ENCODE measurements at regions not wholly inside any gene's neighbourhood (a gene's known extent, or its start where the extent isn't known, plus 50 kb on each side); places are given as distances from the start of the nearest gene placed in this dataset.
A peak's percentile ranks its signal among the peaks of the same experiment; 100 is the strongest.

DNA sequence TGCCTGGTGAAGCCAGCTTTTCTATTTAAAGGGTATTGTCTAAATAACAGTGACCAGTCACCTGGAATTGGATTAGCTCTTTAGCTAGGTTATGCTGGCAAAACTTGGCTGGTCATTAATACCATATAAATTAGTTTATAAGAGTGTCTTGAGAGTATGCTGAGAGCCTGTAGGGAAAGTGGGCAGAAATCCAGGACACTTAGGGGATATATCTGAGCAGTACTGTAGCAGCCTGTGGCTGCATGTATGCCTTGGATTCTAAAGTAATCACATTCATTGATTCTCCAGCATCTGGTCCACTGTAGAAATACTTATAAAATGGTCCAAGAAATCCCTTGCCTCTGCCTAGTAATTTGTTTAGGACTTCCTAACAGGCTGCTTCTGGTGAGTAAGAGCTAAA lies 288.9 kb upstream of the DMAC1 start:
- no peak for DNase-seq (ENCODE audit: low spot score)

DNA sequence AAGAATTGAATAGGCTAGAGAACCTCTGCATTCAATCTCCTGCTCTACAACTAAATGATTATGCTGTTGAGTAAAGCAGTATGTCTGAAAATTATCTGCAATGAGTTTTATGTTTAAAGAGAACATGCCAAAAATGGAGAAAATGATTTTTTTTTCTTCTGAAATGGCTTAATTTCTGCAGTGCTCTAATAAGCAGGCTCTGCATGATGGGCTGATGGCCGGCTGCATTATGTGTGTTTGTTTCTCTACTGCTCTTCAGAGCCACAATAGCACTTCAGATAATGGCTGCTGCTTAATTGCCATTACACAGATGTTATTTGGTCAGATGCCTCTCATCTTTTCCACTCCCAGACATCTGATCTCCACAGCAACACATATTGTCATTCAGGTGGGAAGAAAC lies 286.4 kb upstream of the DMAC1 start:
- DNase-seq (ENCODE audit: low spot score) = no peak

DNA sequence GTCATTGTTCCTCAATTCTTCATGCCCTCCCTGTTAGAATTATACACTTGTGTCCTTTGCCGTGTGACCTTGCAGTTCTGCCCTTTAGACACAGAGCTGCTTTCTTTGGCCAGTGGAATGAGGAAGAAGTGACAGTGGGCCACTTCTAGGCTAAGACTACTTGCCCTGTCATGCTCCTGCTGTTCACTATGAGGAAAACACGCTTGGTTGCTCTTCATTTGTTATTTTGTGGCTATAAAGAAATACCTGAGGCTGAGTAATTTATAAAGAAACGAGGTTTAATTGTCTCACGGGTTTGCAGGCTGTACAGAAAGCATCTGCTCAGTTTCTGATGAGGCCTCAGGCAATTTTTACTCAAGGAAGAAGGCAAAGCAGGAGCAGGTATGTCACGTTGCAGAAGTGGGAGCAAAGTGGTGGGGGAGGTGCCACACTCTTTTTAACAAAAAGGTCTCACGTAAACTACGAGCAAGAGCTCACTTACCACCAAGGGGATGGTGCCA lies 279.1 kb upstream of the DMAC1 start:
- no peak for DNase-seq (ENCODE audit: low spot score)

DNA sequence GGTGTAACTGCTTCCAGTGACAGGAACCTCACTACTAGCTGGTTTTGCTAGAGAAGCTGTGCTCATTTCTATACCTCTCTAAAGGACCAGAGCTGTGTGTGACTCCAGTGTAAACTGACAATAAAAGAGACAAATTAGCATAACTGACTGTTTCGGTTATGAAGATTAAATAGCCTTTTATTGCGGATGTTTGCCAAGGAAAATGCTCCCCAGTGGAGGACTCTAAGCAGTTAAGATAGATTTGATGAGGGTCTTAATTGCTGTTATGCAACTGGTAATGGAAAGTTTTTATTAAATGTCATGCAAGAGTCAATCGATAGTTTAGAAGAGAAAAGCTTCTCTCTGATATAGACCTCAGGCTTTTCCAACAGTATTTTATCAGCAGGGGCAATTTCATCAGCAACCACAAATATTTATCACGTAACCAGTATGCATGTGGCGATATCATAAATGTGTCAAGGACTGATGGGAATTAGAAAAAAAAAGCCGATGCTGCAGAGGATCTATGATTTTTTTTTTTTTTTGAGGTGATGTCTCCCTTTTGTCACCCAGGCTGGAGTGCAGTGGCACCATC lies 275.2 kb upstream of the DMAC1 start:
- no peak for DNase-seq (ENCODE audit: low spot score)

DNA sequence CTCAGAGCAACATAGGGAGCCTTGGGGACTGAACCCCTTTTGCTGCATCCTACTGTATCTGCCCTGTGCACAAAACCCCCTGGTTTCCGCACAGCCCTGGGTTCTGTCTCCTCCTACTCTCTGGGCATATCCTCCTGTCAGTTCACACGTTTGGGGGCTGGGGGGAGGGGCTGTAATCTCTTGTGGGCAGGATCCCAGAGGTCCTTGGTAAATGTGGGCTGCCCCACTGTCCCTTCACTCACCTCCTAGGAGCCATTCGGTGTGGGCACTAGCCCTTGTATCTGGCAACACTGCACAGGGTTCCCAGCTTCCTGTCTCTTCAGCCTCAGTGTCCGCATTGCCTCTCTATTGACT lies 271.8 kb upstream of the DMAC1 start:
- DNase-seq (ENCODE audit: low spot score) = no peak

DNA sequence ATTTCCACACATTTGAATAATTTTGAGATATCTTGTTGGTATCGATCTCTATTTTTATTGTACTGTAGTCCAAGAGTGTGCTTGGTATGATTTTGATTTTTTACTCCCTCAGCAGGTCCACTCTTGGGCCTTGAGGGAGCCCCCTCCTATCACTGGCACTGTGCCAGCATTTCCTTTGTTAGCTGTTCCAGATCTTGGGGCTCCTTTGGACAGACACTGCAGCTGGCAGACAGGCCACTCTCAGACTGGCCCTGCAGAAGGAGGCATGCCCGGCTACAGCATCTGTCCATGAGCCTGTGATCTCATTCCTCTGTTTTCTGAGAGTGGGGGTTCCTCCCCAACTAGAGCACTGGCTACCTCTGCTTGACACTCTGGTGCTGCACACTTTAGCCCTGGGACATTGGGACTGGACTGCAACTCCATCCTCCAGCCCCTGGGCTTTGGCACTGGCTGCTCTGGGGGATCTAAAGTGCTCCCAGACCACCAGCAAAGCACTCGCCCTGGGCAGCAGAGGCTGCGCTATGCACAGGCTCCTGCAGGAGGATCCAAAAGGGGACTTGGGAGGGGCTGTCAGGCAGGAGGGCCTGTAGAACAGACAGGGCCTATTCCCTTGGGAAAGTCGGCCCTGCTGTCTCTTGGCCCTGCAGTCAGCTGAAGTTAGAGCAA lies 271.3 kb upstream of the DMAC1 start:
- DNase-seq (ENCODE audit: low spot score) = no peak

DNA sequence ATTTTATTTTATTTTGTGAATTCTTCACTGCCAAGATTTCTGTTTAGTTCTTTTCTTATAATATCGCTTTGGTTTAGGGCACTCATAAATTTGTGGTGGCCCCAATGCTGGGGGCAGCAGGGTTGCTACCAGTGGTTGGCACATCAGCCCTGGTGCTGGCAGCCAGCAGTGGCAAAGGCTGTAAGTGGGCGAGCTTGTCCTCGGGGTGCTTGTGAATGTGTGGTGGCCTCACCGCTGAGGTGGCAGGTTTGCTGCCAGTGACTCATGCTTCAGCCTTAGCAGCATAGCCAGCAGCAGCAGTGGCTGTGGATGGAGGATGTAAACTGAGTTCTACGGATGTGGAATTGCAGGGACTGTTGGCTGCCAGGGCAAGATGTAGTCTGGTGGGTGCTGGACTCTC lies 262.9 kb upstream of the DMAC1 start:
- DNase-seq (ENCODE audit: low spot score) = peak; percentile 1

DNA sequence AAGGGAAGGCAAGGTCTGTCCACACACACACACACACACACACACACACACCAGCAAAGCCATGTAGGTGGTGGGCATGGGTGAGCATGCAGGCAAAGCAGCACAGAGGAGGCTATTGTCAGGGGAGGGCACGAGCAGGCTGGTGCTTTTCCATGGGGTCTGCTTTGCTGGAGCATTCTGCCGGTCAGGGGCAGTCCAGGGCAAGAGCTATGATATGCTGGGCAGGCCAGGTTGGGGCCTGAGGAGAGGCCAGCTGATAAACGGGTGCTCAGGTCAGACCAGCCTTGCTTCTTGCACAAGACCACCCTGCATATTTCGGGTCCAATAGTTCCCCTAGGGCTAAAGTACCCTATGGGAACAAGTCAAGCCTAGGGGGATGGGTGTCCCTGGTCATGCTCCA lies 253.9 kb upstream of the DMAC1 start:
- DNase-seq (ENCODE audit: low spot score) = no peak

DNA sequence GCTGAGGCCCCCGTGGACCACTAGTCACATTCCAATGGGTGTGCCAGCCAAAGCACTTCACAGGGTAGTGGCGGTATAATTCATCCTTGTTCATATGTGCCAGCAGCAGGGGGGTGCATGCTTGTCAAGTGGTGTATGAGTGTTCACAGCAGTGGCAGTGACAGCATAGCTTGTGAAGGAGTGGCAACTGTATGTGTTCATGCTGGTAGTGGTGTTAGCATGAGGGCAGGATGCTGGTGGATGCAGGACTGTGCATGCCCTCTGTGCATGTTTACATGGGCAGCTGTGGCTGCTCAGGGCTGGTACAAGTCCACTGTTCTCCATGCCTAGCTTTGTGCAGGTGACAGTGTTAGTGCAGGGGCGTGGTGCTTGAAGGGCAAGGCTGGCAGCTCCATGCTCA lies 253.4 kb upstream of the DMAC1 start:
- DNase-seq (ENCODE audit: low spot score) = no peak

DNA sequence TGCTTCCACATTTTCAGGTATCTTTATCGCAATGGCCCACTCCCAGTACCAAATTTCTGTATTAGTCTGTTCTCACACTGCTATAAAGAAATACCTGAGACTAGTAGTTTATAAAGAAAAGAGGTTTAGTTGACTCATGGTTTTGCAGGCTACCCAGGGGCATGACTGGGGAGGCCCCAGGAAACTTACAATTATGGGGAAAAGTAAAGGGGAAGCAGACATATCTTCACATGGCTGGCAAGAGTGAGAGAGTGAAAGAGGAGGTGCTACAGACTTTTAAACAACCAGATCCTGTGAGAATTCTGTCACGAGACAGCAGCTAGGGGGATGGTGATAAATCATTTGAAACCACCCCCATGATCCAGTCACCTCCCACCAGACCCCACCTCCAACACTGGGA lies 238.2 kb upstream of the DMAC1 start:
- no peak for DNase-seq (ENCODE audit: low spot score)

DNA sequence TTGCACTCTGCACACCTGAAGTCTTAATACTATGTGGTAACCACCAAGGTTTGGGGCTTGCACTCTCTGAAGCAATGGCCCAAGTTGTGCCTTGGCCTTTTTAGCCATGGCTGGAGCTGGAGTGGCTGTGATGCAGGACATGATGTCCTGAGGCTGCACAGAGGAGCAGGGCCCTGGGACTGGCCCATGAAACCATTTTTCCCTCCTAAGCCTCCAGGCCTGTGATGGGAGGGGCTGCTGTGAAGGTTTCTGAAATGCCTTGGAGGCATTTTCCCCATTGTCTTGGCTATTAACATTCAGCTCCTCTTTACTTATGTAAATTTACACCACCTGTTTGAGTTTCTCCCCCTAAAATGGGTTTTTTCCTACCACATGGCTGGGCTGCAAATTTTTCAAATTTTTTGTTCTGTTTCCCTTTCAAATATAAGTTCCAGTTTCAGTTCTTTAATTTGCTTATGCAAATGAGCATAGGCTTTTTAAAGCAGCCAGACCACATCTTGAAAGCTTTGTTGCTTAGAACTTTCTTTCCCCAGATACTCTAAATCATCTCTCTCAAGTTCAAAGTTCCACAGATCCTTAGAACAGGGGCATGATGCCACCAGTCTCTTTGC lies 237.4 kb upstream of the DMAC1 start:
- no peak for DNase-seq (ENCODE audit: low spot score)

DNA sequence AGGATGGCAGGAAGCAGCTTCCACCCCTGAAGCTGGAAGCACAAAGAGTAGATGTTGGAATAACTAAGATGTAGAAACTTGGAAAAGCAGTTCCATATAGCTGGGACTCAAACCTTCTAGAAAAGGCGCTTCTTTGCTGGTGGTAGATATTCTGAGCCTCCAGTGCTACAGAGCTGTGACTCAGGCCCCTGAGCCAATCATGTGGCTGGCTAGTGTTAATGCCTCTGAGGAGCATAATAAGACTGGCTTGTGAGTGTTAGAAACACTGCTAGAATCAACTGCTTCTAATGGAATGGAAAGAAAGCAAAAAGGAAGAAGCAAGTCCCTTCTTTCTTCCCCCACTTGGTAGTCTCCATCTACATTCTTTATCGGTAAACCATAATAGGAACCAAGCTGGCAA lies 234.2 kb upstream of the DMAC1 start:
- DNase-seq (ENCODE audit: low spot score) = no peak

DNA sequence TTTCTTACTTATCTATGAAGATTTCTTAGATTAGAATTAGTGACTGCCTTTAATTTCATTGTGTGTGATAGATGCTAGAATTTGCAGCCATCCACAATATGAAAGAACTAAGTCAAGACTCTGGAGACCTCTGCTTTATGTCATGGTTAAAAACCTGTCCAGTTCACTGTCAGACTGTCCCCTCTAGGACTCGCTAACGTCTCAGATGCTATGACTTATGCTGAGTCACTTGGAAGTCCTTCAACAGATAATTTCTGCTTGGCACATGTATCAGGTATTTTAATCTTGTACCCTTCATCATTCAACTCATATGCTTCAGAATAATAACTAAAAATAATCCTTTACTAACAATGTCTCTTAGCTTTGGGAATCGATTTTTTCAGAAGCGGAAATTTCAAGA lies 230.5 kb upstream of the DMAC1 start:
- DNase-seq (ENCODE audit: low spot score) = no peak

DNA sequence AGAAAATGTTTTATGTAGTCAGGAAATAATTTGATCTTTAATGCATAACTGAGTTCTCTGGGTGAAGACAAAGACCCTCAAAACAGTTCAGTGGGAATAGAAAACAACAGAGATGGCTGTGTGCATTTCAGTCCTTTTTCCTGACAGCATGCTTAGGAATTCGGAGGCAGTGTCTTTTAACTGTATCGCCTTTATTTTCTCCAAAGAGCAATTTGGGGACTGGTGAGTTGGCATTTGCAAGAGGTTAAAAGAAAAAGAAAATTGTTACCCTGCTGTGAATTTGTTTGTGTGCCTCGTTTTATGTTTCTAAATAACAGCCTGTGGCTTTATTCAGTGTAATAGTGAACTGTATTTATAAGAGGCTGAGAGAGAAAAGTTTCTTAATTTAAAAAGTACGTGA lies 227.8 kb upstream of the DMAC1 start:
- DNase-seq (ENCODE audit: low spot score) = no peak

DNA sequence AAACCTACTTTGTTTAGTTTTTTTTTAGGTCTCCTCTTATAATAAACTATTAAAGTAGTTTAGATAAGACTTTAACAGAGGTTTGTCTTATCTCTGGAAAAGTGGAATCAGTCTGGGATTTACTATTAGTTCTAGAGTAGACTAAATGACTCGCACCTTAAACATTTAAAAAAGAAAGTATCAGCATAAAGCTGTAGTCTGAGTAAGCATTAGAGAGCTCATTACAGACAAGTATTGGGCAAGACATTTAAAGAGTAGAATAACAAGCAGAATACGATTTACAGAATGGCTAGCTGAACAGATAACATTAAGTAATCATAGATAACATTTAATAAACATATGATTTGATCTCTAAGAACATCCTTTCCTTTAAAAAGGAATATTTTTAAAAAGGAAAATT lies 226.0 kb upstream of the DMAC1 start:
- no peak for DNase-seq (ENCODE audit: low spot score)

DNA sequence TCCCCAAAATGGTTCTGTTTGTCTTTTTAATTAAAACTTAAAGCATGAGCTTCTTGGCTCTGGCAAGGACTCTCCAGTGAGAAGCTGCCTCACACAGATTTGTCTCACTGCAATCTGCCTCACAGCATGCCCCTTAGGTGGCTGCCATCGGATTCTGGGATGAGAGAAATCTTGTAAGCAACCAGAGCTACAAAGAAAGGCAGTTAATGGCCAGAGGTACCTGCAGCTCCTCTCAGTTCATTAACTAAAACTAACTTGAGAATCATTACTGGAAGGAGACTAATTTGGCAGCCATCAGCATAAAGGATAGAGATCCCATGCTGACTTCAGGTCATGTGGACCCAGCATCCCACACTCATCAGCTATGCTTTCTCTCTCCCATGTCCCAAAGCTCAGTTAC lies 220.6 kb upstream of the DMAC1 start:
- no peak for DNase-seq (ENCODE audit: low spot score)

DNA sequence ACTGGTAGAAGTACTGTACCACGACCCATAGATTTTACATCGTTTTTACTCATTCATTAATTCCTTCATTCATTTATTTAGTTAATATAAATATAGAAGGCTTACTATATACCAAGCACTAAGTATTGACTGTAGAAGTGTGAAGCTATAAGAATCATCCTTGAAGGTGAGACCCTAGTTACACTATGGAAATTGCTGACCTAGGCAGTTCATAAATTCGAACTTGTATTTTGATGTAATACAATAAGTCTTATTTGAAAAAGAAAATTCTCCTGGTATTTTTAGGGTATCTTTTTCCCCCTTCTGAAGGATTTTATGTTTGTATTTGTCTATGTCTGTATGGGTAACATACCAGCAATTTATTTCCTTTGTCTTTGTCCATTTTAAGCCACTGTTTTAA lies 220.1 kb upstream of the DMAC1 start:
- DNase-seq (ENCODE audit: low spot score) = no peak

DNA sequence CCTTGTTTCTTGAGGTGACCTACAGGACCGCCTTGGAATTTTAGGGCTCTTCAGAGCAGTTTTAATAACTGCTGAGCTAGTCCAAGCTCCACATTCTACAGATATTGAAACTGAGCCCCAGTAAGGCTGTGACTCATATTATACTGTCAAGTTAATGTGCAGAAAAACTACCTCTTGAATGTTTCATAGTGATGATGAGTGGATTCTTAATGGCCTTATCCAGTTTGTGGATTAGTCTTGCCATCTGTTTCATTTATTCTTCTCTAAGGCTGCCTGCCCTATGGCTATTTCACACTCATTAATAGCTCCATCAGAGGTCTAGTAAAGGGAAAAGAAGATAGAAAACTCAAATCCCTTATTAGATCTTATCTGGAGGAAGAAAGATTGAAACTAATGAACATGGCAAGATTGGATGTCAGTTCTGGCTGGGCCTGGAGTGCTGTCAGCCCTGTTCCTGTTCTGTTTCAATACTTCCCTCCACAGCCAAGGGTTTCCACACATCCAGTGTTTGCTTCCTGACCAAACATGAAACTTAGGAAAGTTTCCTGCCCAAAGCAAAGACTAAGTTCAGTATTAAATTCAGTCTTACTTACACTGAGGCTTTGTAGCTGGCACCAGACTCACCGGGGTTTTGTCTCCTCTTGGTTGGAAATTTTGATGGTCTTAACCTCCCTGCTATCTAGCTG lies 215.6 kb upstream of the DMAC1 start:
- no peak for DNase-seq (ENCODE audit: low spot score)

DNA sequence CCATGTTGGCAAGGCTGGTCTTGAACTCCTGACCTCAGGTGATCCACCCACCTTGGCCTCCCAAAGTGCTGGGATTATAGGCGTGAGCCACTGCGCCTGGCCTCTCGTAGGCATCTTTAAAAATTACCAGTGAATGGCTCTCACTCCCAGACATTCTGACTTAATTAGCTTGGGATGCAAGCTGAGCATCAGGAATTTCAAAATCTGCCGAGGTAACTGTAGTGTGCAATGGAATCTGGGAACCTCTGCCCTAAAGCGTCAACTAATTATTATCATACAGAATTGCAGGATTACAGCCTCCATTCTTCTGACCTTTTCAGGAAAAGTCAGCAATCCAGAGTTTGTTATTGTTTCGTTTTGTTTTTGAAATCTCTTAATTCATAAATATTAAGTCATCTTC lies 213.4 kb upstream of the DMAC1 start:
- no peak for DNase-seq (ENCODE audit: low spot score)

DNA sequence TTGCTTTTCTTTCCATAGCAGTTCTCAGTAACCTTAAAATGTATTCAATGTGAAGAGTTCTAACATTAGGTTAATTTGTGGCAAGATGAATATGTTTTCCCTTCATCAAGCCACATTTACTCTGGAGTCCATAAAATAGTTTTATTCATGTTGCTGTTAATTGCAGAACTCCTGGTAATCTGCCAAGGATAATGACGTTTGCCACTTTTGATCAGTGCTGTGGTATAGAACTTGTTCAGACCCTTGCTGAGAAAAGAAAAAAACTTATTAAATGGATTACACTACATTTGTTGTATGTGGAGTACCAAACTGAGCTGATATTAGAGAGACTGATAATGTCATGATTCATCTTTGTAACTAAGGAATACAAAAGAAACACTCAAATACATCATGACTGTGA lies 212.4 kb upstream of the DMAC1 start:
- DNase-seq (ENCODE audit: low spot score) = no peak

DNA sequence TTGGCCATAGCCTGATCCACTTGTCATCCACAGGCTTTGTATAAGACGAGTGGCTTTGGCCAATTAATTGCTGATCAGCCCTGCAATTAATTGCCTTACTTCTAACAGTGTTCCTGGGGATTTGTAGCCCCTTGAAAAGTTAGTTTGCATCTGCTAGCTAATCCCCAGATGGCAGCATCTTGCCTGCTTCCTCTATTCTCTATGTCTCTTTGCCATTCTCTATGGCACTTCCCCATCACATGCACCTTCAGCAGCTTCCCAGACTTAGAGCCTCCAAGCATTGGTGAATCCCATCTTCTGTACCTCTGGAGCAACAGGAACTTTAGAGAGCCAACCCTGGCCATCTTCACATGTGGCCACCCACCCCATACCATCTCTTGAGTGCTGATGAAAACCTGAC lies 197.0 kb upstream of the DMAC1 start:
- no peak for DNase-seq (ENCODE audit: low spot score)

DNA sequence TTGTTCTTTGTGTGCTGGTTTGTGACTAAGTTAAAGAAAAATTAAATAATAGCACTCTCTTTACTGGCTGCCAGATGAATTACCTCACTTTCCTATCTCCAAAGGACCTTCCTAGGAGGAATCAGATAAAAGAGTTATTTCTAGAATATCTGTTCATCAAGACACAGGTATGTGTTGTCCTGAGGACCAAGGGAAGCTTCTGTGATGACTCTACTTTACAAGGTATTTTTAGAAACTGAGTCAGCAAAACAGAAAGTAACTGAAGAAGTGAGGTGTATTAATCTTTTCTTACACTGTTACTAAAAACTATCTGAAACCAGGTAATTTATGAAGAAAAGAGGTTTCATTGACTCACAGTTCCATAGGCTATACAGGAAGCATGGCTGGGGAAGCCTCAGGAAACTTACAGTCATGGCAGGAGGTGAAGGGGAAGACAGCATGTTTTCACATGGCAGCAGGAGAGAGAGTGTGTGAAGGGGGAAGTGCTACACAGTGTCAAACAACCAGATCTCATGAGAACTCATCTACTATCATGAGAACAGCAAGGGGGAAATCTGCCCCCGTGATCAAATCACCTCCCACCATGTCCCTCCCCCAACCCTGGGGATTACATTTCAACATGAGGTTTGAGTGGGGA lies 189.2 kb upstream of the DMAC1 start:
- no peak for DNase-seq (ENCODE audit: low spot score)

DNA sequence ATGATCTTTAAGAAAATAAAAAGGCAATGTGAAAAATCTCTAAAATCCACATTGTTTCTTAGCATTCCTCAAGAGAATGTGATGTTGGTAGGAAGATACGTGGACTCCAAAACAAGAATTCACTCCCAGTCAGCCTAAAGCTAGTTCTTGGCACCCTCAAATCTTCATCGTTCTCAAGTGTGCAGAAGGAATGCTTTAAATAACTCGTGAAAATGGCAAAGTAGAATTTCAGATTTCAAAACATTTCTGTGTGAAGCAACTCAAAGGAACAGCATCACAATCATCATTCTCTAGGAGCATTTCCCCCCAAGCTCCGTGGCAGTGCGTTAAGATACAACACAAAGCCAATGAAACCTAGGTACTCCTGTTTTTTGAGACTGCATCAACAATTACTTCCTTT lies 185.1 kb upstream of the DMAC1 start:
- no peak for DNase-seq (ENCODE audit: low spot score)
